ENCODE measurements at regions not wholly inside any gene's neighbourhood (a gene's known extent, or its start where the extent isn't known, plus 50 kb on each side); places are given as distances from the start of the nearest gene placed in this dataset.

- TF ChIP-seq EZH2phosphoT487 (IDR thresholded peaks at IDR 0.05; ENCODE audit: insufficient read depth, low read depth) (no peak), EZH2 (IDR thresholded peaks at IDR 0.05; ENCODE audit: insufficient read depth, poor library complexity, severe bottlenecking) (no peak)
Measured at GRCh38 chr21:19276665-19277064, 873.1 kb upstream of the TMPRSS15 start.
